Thoracic aorta (tissue), 2 donors: ENCODE measurements at regions not wholly inside any gene's neighbourhood (a gene's known extent, or its start where the extent isn't known, plus 50 kb on each side); places are given as distances from the start of the nearest gene placed in this dataset.

ENCODE experiments used
- ATAC-seq: fragments of 150-250 bp; one replicate; pipeline ENCODE4 v1.8.0; 2017; ENCODE audit warnings: low read depth; ENCODE audit not compliant: insufficient number of reproducible peaks, low FRiP score
- DNase-seq: peaks from one replicate; pipeline ENCODE4 v3.0.0-alpha.2; 2020; ENCODE audit warnings: low spot score
- H3K27ac ChIP-seq, 2 donors: fragments of 200-600 bp; sonication (generic); 1 replicate in 1 of 2; 2 replicates in 1 of 2; pipeline ENCODE4 v1.5.1; 2016; ENCODE audit warnings: mild to moderate bottlenecking in 2 of 2, moderate library complexity in 2 of 2
- H3K27me3 ChIP-seq: fragments of 200-600 bp; sonication (generic); replicated peaks from 2 replicates; pipeline ENCODE4 v1.6.0; 2016; ENCODE audit warnings: mild to moderate bottlenecking; ENCODE audit not compliant: insufficient read depth
- H3K36me3 ChIP-seq: fragments of 200-600 bp; sonication (generic); one replicate; pipeline ENCODE4 v1.5.1; 2016
- H3K4me1 ChIP-seq, 2 donors: fragments of 200-600 bp; sonication (generic); 1 replicate in 1 of 2; 2 replicates in 1 of 2; pipeline versions ENCODE4 v1.5.1 to v1.6.0; 2016; ENCODE audit warnings: low read depth in 2 of 2, mild to moderate bottlenecking in 1 of 2; ENCODE audit not compliant: control insufficient read depth in 1 of 2
- H3K4me3 ChIP-seq: fragments of 200-600 bp; sonication (generic); 2 replicates; pipeline ENCODE4 v1.5.1; 2016; ENCODE audit warnings: mild to moderate bottlenecking
- H3K9me3 ChIP-seq: fragments of 200-600 bp; sonication (generic); 2 replicates; pipeline ENCODE4 v1.5.1; 2016
- CTCF ChIP-seq: fragments of 200-600 bp; sonication (generic); IDR thresholded peaks from one replicate; pipeline ENCODE4 v1.5.1; 2019; ENCODE audit warnings: antibody characterized with exemption

- no peak for DNase-seq
- TF ChIP-seq CTCF: no peak
- H3K9me3 ChIP-seq: no peaks in the 10 kb centered on the region
- H3K27me3 ChIP-seq: no peaks in the 10 kb centered on the region
- peaks cover 7 to 34% of the 10 kb centered on the region in 2 donors for H3K4me1 ChIP-seq
- no peak overlapping the region for H3K4me3 ChIP-seq
- H3K27ac ChIP-seq: no peak overlapping the region
- no peaks in the 10 kb centered on the region for H3K36me3 ChIP-seq
- ATAC-seq: no peak
Measured at GRCh38 chr5:167821669-167822068, 469.8 kb upstream of the WWC1 start.

GRCh38 chr5:167822241-167822640 lies 469.2 kb upstream of the WWC1 start:
- Histone ChIP-seq H3K4me1 (peaks cover 7 to 34% of the 10 kb centered on the region in 2 donors), H3K9me3 (no peaks in the 10 kb centered on the region), H3K4me3 (no peak overlapping the region), H3K27ac (no peak overlapping the region), H3K27me3 (no peaks in the 10 kb centered on the region), H3K36me3 (no peaks in the 10 kb centered on the region)
- ATAC-seq: no peak
- DNase-seq: no peak
- TF ChIP-seq CTCF: no peak

GRCh38 chr5:167823405-167823804 lies 468.0 kb upstream of the WWC1 start:
- no peak for TF ChIP-seq CTCF
- ATAC-seq: no peak
- no peaks in the 10 kb centered on the region for H3K9me3 ChIP-seq

GRCh38 chr5:167827766-167828165 lies 463.7 kb upstream of the WWC1 start:
- Histone ChIP-seq H3K27me3 (no peaks in the 10 kb centered on the region), H3K4me1 (peaks cover 0 to 7% of the 10 kb centered on the region in 2 donors), H3K27ac (no peak overlapping the region), H3K9me3 (no peaks in the 10 kb centered on the region), H3K4me3 (no peak overlapping the region), H3K36me3 (no peaks in the 10 kb centered on the region)
- ATAC-seq: no peak
- TF ChIP-seq CTCF: no peak
- DNase-seq: no peak

More at GRCh38 chr5:167823405-167823804, 468.0 kb upstream of the WWC1 start:
- no peak for DNase-seq
- Histone ChIP-seq H3K27ac (no peak overlapping the region), H3K27me3 (no peaks in the 10 kb centered on the region), H3K4me3 (no peak overlapping the region), H3K36me3 (no peaks in the 10 kb centered on the region), H3K4me1 (peaks cover 7 to 34% of the 10 kb centered on the region in 2 donors)

- Histone ChIP-seq H3K4me1 (no peaks in the 10 kb centered on the region), H3K9me3 (no peaks in the 10 kb centered on the region), H3K27ac (no peak overlapping the region), H3K27me3 (no peaks in the 10 kb centered on the region), H3K4me3 (no peak overlapping the region), H3K36me3 (no peaks in the 10 kb centered on the region)
- DNase-seq (no peak), ATAC-seq (no peak)
- TF ChIP-seq CTCF: no peak
Measured at GRCh38 chr5:167831754-167832504, 459.5 kb upstream of the WWC1 start.
